Glutamatergic neuron (in vitro differentiated cells): ENCODE measurements at regions not wholly inside any gene's neighbourhood (a gene's known extent, or its start where the extent isn't known, plus 50 kb on each side); places are given as distances from the start of the nearest gene placed in this dataset.
A peak's percentile ranks its signal among the peaks of the same experiment; 100 is the strongest.

Experiments used
- DNase-seq: peaks from one replicate; pipeline ENCODE4 v3.0.0; 2022
- H3K27ac Mint-ChIP-seq: one replicate; pipeline ENCODE4 v1.8.0; 2020; ENCODE audit warnings: mild to moderate bottlenecking, mixed read lengths, inconsistent platforms; ENCODE audit not compliant: unreplicated experiment
- H3K27me3 Mint-ChIP-seq: one replicate; pipeline ENCODE4 v1.8.0; 2020; ENCODE audit warnings: mild to moderate bottlenecking, moderate library complexity, mixed read lengths, inconsistent platforms; ENCODE audit not compliant: unreplicated experiment
- H3K36me3 Mint-ChIP-seq: one replicate; pipeline ENCODE4 v1.8.0; 2020; ENCODE audit warnings: mild to moderate bottlenecking, mixed read lengths, inconsistent platforms; ENCODE audit not compliant: unreplicated experiment
- H3K4me1 Mint-ChIP-seq: one replicate; pipeline ENCODE4 v1.8.0; 2020; ENCODE audit warnings: mild to moderate bottlenecking, low read depth, mixed read lengths, inconsistent platforms; ENCODE audit not compliant: unreplicated experiment
- H3K4me3 Mint-ChIP-seq: one replicate; pipeline ENCODE4 v1.8.0; 2020; ENCODE audit warnings: mild to moderate bottlenecking, mixed read lengths, inconsistent platforms; ENCODE audit not compliant: unreplicated experiment
- H3K9me3 Mint-ChIP-seq: one replicate; pipeline ENCODE4 v1.8.0; 2020; ENCODE audit warnings: mild to moderate bottlenecking, moderate library complexity, mixed read lengths, inconsistent platforms; ENCODE audit not compliant: unreplicated experiment
- TF ChIP-seq, protein P1 (sequence below): fragments of 200-600 bp; sonication (generic); IDR thresholded peaks from one replicate; pipeline ENCODE4 v1.5.0; 2021; ENCODE audit not compliant: partially characterized antibody, unreplicated experiment

DNA sequence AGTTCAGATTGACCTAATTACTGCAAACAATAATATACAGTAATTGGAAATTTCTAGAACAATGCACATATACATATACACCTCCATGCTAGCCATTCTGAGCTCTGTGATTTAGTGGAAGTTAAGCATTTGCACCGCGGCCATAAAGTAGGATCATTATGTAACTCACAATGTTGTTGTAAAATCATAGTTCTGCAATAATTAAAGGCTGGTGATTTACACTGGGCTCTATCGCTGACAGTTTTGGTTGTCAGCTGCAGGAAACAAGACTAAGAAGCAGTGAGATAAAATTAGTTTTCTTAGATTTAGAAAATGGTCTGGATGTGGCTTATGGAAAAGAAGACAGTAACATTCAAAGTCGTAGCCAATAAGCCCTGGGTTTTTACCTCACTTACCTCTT lies 776.3 kb downstream of the TMEM121 start:
- no peak for DNase-seq
- Mint-ChIP-seq H3K4me1 (no peaks in the 10 kb centered on the region), H3K27ac (no peak overlapping the region), H3K36me3 (peaks cover 5% of the 10 kb centered on the region), H3K4me3 (no peak overlapping the region), H3K27me3 (peaks cover 5% of the 10 kb centered on the region), H3K9me3 (peaks cover 9% of the 10 kb centered on the region)
- TF ChIP-seq, protein P1, sequence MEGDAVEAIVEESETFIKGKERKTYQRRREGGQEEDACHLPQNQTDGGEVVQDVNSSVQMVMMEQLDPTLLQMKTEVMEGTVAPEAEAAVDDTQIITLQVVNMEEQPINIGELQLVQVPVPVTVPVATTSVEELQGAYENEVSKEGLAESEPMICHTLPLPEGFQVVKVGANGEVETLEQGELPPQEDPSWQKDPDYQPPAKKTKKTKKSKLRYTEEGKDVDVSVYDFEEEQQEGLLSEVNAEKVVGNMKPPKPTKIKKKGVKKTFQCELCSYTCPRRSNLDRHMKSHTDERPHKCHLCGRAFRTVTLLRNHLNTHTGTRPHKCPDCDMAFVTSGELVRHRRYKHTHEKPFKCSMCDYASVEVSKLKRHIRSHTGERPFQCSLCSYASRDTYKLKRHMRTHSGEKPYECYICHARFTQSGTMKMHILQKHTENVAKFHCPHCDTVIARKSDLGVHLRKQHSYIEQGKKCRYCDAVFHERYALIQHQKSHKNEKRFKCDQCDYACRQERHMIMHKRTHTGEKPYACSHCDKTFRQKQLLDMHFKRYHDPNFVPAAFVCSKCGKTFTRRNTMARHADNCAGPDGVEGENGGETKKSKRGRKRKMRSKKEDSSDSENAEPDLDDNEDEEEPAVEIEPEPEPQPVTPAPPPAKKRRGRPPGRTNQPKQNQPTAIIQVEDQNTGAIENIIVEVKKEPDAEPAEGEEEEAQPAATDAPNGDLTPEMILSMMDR = no peak

GRCh38 chr14:106304271-106304670 lies 777.9 kb downstream of the TMEM121 start:
- no peak for DNase-seq
- Mint-ChIP-seq H3K9me3 (peaks cover 14% of the 10 kb centered on the region), H3K27ac (no peak overlapping the region), H3K36me3 (peaks cover 5% of the 10 kb centered on the region), H3K4me3 (no peak overlapping the region), H3K27me3 (peaks cover 6% of the 10 kb centered on the region), H3K4me1 (no peaks in the 10 kb centered on the region)
- TF ChIP-seq, protein P1 = no peak

DNA sequence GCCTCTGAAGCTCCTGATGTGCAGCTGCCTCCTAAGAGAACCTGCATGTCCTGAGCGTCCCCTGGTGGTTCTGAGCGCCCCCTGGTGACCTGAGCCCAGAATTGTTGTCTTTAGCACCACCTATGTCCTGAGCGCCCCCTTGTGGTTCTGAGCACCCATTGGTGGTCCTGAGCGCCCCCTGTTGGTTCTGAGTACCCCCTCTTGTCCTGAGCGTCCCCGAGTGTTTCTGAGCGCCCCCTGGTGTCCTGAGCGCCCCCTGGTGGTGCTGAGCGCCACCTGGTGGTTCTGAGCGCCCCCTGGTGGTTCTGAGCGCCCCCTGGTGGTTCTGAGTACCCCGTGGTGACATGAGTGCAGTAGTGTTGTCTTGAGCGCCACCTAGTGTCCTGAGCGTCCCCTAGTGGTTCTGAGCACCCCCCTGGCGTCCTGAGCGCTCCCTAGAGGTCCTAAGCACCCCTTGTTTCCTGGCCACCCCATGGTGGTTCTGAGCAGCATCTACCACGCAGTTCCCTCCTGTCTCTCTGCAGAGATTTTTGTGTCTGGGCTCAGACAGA lies 782.5 kb downstream of the TMEM121 start:
- H3K27ac Mint-ChIP-seq = no peak overlapping the region
- no peak for DNase-seq
- H3K36me3 Mint-ChIP-seq = no peaks in the 10 kb centered on the region
- peaks cover 7% of the 10 kb centered on the region for H3K27me3 Mint-ChIP-seq
- TF ChIP-seq, protein P1 = peak; percentile 38
- no peaks in the 10 kb centered on the region for H3K4me1 Mint-ChIP-seq
- no peak overlapping the region for H3K4me3 Mint-ChIP-seq
- peaks cover 24% of the 10 kb centered on the region for H3K9me3 Mint-ChIP-seq

DNA sequence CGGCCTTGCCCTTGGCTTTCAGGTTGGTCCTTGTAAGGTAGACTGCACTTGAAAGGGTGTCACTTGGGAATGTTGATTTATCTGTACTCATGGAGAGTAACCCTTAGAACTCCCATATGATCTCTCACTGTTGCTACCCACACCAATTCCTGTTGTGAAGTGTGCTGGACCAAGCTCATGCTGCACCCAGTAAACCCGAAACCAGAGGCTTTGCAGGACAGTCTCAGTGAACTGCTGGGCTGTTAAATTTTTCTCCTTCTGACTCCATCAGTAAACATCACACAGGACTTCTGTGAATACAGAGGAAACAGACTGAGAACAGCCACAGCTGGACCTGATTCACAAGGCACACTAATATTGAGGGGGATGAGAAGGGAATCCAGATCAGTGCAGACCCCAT lies 783.0 kb downstream of the TMEM121 start:
- H3K27me3 Mint-ChIP-seq = peaks cover 7% of the 10 kb centered on the region
- no peak overlapping the region for H3K27ac Mint-ChIP-seq
- peaks cover 27% of the 10 kb centered on the region for H3K9me3 Mint-ChIP-seq
- no peak for DNase-seq
- no peaks in the 10 kb centered on the region for H3K36me3 Mint-ChIP-seq
- no peaks in the 10 kb centered on the region for H3K4me1 Mint-ChIP-seq
- no peak overlapping the region for H3K4me3 Mint-ChIP-seq
- TF ChIP-seq, protein P1 = no peak

DNA sequence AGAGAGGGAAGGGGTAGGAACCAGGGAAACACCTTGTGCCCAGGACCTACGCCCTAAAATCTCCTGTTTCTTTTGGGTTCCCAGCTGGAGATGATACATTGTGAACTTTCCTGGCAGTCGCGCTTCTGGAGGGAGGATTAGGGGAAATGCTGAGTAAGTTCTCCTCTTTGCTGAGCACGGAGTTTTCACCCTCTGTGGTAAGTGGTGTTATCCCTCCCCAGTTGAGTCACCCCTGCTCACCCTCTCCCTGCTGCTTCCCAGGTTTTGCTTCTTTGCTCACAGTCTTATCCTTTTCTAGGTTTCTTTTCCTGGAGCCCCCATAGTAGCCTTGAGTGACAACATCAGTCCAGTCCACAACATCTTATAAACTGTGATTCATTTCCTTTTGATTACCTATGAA lies 789.1 kb downstream of the TMEM121 start:
- no peaks in the 10 kb centered on the region for H3K36me3 Mint-ChIP-seq
- TF ChIP-seq, protein P1 = no peak
- peaks cover 14% of the 10 kb centered on the region for H3K9me3 Mint-ChIP-seq
- no peak overlapping the region for H3K27ac Mint-ChIP-seq
- peaks cover 4% of the 10 kb centered on the region for H3K27me3 Mint-ChIP-seq
- no peak for DNase-seq
- H3K4me3 Mint-ChIP-seq = no peak overlapping the region
- H3K4me1 Mint-ChIP-seq = no peaks in the 10 kb centered on the region
